Endothelial cell (in vitro differentiated cells): ENCODE measurements at regions not wholly inside any gene's neighbourhood (a gene's known extent, or its start where the extent isn't known, plus 50 kb on each side); places are given as distances from the start of the nearest gene placed in this dataset.
"Not testable (repeated sequence)": the region's sequence is repeated elsewhere in the genome, so short reads cannot be mapped to it uniquely, and the experiment has no call there.

Experiments used
- DNase-seq: peaks from one replicate; pipeline ENCODE4 v3.0.0; 2021; ENCODE audit warnings: low spot score
- H3K27ac Mint-ChIP-seq: one replicate; pipeline ENCODE4 v1.8.0; 2021; ENCODE audit warnings: mixed read lengths, inconsistent platforms; ENCODE audit not compliant: unreplicated experiment
- H3K27me3 Mint-ChIP-seq: one replicate; pipeline ENCODE4 v1.8.0; 2021; ENCODE audit warnings: mild to moderate bottlenecking, moderate library complexity, mixed read lengths, inconsistent platforms; ENCODE audit not compliant: unreplicated experiment
- H3K36me3 Mint-ChIP-seq: one replicate; pipeline ENCODE4 v1.8.0; 2021; ENCODE audit warnings: mild to moderate bottlenecking, low read depth, mixed read lengths, inconsistent platforms; ENCODE audit not compliant: unreplicated experiment
- H3K4me1 Mint-ChIP-seq: one replicate; pipeline ENCODE4 v1.8.0; 2021; ENCODE audit warnings: mild to moderate bottlenecking, mixed read lengths, inconsistent platforms; ENCODE audit not compliant: unreplicated experiment
- H3K4me3 Mint-ChIP-seq: one replicate; pipeline ENCODE4 v1.8.0; 2021; ENCODE audit warnings: mild to moderate bottlenecking, mixed read lengths, inconsistent platforms; ENCODE audit not compliant: unreplicated experiment
- H3K9me3 Mint-ChIP-seq: one replicate; pipeline ENCODE4 v1.8.0; 2021; ENCODE audit warnings: mixed read lengths, inconsistent platforms; ENCODE audit not compliant: unreplicated experiment
- TF ChIP-seq, protein P1 (sequence below): fragments of 200-600 bp; sonication (generic); IDR thresholded peaks from one replicate; pipeline ENCODE4 v1.5.0; 2021; ENCODE audit warnings: antibody characterized with exemption; ENCODE audit not compliant: unreplicated experiment

DNA sequence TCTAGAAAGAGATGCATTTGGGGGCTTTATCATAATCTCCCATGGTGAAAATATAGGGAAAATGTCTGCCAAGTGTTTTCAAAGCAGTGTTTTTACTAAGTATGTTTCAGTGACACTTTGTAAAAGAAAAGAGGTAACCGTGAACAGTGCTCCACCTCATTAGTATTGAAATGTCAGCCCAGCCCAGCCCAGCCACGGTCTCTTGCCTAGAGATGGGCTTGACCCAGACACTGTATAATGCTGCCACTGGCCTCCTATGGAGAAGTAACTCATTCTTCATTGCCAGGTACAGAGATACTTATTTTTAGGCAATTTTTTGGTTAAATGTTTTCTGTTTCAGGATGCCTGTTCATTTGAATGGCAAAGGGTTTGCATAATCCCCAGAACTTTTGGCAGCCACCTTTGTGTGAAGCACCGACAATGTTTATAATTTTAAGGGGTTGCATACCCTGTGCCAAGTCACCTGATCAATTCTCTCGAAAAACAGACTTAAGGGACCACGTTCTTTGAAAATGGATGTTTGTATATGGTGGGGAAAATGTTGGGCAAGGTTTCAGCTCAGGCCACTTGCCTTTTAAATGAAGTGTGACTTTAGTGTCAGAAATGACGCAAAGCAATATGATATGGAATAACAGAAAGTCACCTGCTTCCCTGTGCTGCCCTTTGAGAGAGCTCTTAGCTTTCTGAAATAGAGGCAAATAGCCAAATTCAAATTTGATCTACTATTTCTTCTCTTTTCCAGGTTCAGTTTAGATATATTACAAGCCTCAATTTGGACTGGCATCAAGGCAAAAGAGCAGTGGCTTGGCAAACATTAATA is 314.5 kb upstream of the RGPD4 start:
- H3K36me3 Mint-ChIP-seq: no peaks in the 10 kb centered on the region
- H3K27me3 Mint-ChIP-seq: no peaks in the 10 kb centered on the region
- no peak for DNase-seq
- H3K9me3 Mint-ChIP-seq: no peaks in the 10 kb centered on the region
- TF ChIP-seq, protein P1, sequence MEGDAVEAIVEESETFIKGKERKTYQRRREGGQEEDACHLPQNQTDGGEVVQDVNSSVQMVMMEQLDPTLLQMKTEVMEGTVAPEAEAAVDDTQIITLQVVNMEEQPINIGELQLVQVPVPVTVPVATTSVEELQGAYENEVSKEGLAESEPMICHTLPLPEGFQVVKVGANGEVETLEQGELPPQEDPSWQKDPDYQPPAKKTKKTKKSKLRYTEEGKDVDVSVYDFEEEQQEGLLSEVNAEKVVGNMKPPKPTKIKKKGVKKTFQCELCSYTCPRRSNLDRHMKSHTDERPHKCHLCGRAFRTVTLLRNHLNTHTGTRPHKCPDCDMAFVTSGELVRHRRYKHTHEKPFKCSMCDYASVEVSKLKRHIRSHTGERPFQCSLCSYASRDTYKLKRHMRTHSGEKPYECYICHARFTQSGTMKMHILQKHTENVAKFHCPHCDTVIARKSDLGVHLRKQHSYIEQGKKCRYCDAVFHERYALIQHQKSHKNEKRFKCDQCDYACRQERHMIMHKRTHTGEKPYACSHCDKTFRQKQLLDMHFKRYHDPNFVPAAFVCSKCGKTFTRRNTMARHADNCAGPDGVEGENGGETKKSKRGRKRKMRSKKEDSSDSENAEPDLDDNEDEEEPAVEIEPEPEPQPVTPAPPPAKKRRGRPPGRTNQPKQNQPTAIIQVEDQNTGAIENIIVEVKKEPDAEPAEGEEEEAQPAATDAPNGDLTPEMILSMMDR: no peak
- no peak overlapping the region for H3K4me3 Mint-ChIP-seq
- no peaks in the 10 kb centered on the region for H3K4me1 Mint-ChIP-seq
- H3K27ac Mint-ChIP-seq: no peak overlapping the region

DNA sequence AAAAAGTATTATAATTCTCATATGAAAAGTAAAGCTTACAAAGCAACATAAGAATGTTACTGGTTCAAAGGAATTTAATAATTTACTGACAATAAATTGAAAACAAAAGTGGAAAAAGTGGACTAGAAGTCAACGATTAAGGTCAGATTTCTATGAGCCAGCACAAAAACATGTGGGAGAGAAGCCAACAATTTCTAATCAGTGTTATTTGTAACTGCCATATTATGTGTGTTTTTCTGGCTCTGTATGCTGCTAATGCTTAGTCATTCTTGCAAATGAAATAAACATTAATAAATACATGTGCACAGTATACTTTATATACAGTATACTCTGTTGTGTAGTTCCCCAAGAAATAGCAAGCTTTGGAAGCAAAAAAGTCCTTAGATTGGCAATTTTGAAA is 301.3 kb upstream of the RGPD4 start:
- no peak for DNase-seq
- H3K27me3 Mint-ChIP-seq: no peaks in the 10 kb centered on the region
- no peaks in the 10 kb centered on the region for H3K9me3 Mint-ChIP-seq
- no peaks in the 10 kb centered on the region for H3K36me3 Mint-ChIP-seq
- no peak overlapping the region for H3K27ac Mint-ChIP-seq
- TF ChIP-seq, protein P1: no peak
- H3K4me3 Mint-ChIP-seq: no peak overlapping the region
- no peaks in the 10 kb centered on the region for H3K4me1 Mint-ChIP-seq

GRCh38 chr2:107529146-107529545 is 297.5 kb upstream of the RGPD4 start:
- Mint-ChIP-seq H3K4me1 (no peaks in the 10 kb centered on the region), H3K4me3 (no peak overlapping the region)

GRCh38 chr2:107530046-107530445 is 296.6 kb upstream of the RGPD4 start:
- Mint-ChIP-seq H3K9me3 (no peaks in the 10 kb centered on the region), H3K4me3 (no peak overlapping the region)
- TF ChIP-seq, protein P1: no peak

More at GRCh38 chr2:107529146-107529545, 297.5 kb upstream of the RGPD4 start:
- no peak overlapping the region for H3K27ac Mint-ChIP-seq
- no peak for DNase-seq
- TF ChIP-seq, protein P1: no peak
- no peaks in the 10 kb centered on the region for H3K36me3 Mint-ChIP-seq
- no peaks in the 10 kb centered on the region for H3K27me3 Mint-ChIP-seq
- no peaks in the 10 kb centered on the region for H3K9me3 Mint-ChIP-seq

GRCh38 chr2:107534926-107535325 is 291.8 kb upstream of the RGPD4 start:
- Mint-ChIP-seq H3K36me3 (no peaks in the 10 kb centered on the region), H3K27ac (no peak overlapping the region), H3K4me3 (no peak overlapping the region), H3K4me1 (no peaks in the 10 kb centered on the region), H3K27me3 (no peaks in the 10 kb centered on the region), H3K9me3 (no peaks in the 10 kb centered on the region)
- no peak for DNase-seq
- TF ChIP-seq, protein P1: no peak

More at GRCh38 chr2:107530046-107530445, 296.6 kb upstream of the RGPD4 start:
- DNase-seq: no peak
- H3K36me3 Mint-ChIP-seq: no peaks in the 10 kb centered on the region
- H3K4me1 Mint-ChIP-seq: no peaks in the 10 kb centered on the region
- H3K27me3 Mint-ChIP-seq: no peaks in the 10 kb centered on the region
- no peak overlapping the region for H3K27ac Mint-ChIP-seq

- not testable (repeated sequence) for H3K27me3 Mint-ChIP-seq, H3K36me3 Mint-ChIP-seq
These were observed 290.6 kb upstream of the RGPD4 start for GRCh38 chr2:107535905-107536689.

More at GRCh38 chr2:107535905-107536689, 290.6 kb upstream of the RGPD4 start:
- H3K9me3 Mint-ChIP-seq, DNase-seq, H3K27ac Mint-ChIP-seq, H3K4me1 Mint-ChIP-seq, H3K4me3 Mint-ChIP-seq: not testable (repeated sequence)
